PC-3 (cell line): ENCODE measurements at regions not wholly inside any gene's neighbourhood (a gene's known extent, or its start where the extent isn't known, plus 50 kb on each side); places are given as distances from the start of the nearest gene placed in this dataset.

ENCODE experiments used
- ATAC-seq: fragments of 200-7000 bp; cut with Tn5 transposase; 2 replicates; pipeline ENCODE4 v1.9.1; 2020; ENCODE audit warnings: mild to moderate bottlenecking, moderate library complexity
- BruUV-seq: library from RNA; stranded (reverse); fragments of 400-500 nt; replicated peaks from 2 replicates; lab custom pipeline; 2021; lab: Mats Ljungman, UMichigan
- CTCF ChIA-PET: fragments of 300-600 bp; sonication (Branson Sonifier 250); formaldehyde crosslinking; loops from one replicate; lab custom pipeline; 2022; ENCODE audit warnings: antibody characterized with exemption; lab: Charles Lee
- POLR2A ChIA-PET: fragments of 300-600 bp; sonication (Branson Sonifier 250); formaldehyde crosslinking; loops from one replicate; lab custom pipeline; 2022; ENCODE audit warnings: antibody characterized with exemption; ENCODE audit not compliant: unreplicated experiment; lab: Charles Lee
- DNase-seq: peaks from one replicate; pipeline ENCODE4 v3.0.0-alpha.2; 2015
- H2AFZ ChIP-seq: fragments of 300-600 bp; sonication (generic); 2 replicates; pipeline ENCODE4 v1.6.0; 2016; ENCODE audit warnings: antibody characterized with exemption, low read length
- H3F3A ChIP-seq: fragments of 300-600 bp; sonication (generic); one replicate; pipeline ENCODE4 v1.6.0; 2017; ENCODE audit warnings: antibody characterized with exemption, low read length, control low read depth, mild to moderate bottlenecking; ENCODE audit not compliant: unreplicated experiment
- H3K27ac ChIP-seq: fragments of 300-600 bp; sonication (generic); 2 replicates; pipeline ENCODE4 v1.5.1; 2016; ENCODE audit warnings: mild to moderate bottlenecking, low read length
- H3K27me3 ChIP-seq: fragments of 300-600 bp; sonication (generic); 2 replicates; pipeline ENCODE4 v1.6.1; 2016; ENCODE audit warnings: low read length, mixed read lengths
- H3K36me3 ChIP-seq: fragments of 300-600 bp; sonication (generic); 2 replicates; pipeline ENCODE4 v1.6.1; 2016; ENCODE audit warnings: low read depth, mixed run types, low read length, mixed read lengths
- H3K4me1 ChIP-seq: fragments of 300-600 bp; sonication (generic); 2 replicates; pipeline ENCODE4 v1.5.1; 2016; ENCODE audit warnings: low read length; ENCODE audit not compliant: insufficient read depth
- H3K4me2 ChIP-seq: fragments of 300-600 bp; sonication (generic); 2 replicates; pipeline ENCODE4 v1.6.0; 2016; ENCODE audit warnings: low read length
- H3K4me3 ChIP-seq: fragments of 300-600 bp; sonication (generic); 2 replicates; pipeline ENCODE4 v1.5.1; 2016; ENCODE audit warnings: mild to moderate bottlenecking, low read length, mixed read lengths
- H3K79me2 ChIP-seq: fragments of 300-600 bp; sonication (generic); 2 replicates; pipeline ENCODE4 v1.6.1; 2017; ENCODE audit warnings: low read length, mixed read lengths
- H3K9ac ChIP-seq: fragments of 300-600 bp; sonication (generic); 2 replicates; pipeline ENCODE4 v1.6.0; 2016; ENCODE audit warnings: mild to moderate bottlenecking, low read length
- H3K9me2 ChIP-seq: fragments of 300-600 bp; sonication (generic); replicated peaks from 2 replicates; pipeline ENCODE4 v1.6.1; 2016; ENCODE audit warnings: mixed run types, low read length, mixed read lengths
- H3K9me3 ChIP-seq: fragments of 300-600 bp; sonication (generic); 2 replicates; pipeline ENCODE4 v1.6.1; 2016; ENCODE audit warnings: low read length, mixed read lengths
- H4K20me1 ChIP-seq: fragments of 300-600 bp; sonication (generic); 2 replicates; pipeline ENCODE4 v1.6.1; 2016; ENCODE audit warnings: low read length, mixed read lengths
- EZH2 ChIP-seq: fragments of 300-600 bp; sonication (generic); IDR thresholded peaks from one replicate; pipeline ENCODE4 v1.6.1; 2017; ENCODE audit warnings: antibody characterized with exemption, mild to moderate bottlenecking, low read length; ENCODE audit not compliant: unreplicated experiment
- EZH2phosphoT487 ChIP-seq: fragments of 300-600 bp; sonication (generic); IDR thresholded peaks from 2 replicates; pipeline ENCODE4 v1.6.1; 2018; ENCODE audit warnings: mild to moderate bottlenecking, antibody characterized with exemption, low read length, borderline replicate concordance
- intact Hi-C: fragments of 100-400 bp; cut with micrococcal nuclease; formaldehyde crosslinking; loops from 2 replicates; pipeline ENCODE4 v1.9.0; 2023
- TF ChIP-seq, protein P1 (sequence below): fragments of 300-600 bp; sonication (generic); conservative IDR thresholded peaks from 2 replicates; pipeline ENCODE4 v1.5.1; 2017; ENCODE audit warnings: antibody characterized with exemption, low read depth, mild to moderate bottlenecking, low read length

DNA sequence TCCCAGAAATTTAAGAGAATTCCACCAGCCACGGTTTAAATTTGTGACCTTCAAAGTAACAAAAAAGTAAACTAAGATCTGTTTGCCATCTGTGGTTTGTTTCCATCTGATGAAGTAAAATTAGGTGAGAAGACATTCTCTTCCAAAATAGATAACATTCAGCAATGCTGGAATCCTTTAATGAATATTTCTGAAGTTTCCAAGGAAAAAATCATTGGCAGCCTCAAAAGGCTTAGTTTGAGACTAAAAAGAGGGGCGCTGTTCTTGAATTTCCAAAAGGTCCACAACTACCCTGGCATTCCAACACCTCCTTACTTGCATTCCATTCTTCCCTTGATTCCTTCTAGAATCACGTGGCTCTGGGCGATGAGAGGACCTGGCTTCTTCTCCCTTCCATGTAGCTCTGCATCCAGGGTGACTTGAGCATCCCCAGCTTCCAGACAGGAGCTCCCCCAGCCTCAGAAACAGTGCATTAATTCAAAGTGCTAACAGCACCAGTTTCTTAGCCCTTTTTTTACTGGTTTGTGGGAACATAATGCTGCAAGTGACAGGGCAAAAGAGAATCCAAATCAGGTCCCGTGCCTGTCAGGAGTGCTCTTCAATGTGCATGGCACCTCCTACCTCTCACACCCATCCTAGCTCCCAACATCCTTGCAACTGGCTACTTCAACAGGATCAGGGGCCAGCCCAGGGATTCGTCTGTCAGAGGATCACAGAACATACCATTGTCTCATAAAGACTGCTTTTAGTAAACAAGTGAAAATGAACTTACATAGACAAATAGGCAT, 191.5 kb upstream of the S1PR3 start:
- ATAC-seq (no peak), DNase-seq (no peak)
- H3K27ac ChIP-seq, result no peak overlapping the region
- H3K36me3 ChIP-seq, result no peaks in the 10 kb centered on the region
- no peaks in the 10 kb centered on the region for H3F3A ChIP-seq
- no peaks in the 10 kb centered on the region for H3K9me2 ChIP-seq
- no TSS peak for BruUV-seq
- H3K4me2 ChIP-seq, result no peak overlapping the region
- H3K9ac ChIP-seq, result no peak overlapping the region
- H3K79me2 ChIP-seq, result no peaks in the 10 kb centered on the region
- CTCF ChIA-PET, result no interaction called here
- TF ChIP-seq, protein P1, sequence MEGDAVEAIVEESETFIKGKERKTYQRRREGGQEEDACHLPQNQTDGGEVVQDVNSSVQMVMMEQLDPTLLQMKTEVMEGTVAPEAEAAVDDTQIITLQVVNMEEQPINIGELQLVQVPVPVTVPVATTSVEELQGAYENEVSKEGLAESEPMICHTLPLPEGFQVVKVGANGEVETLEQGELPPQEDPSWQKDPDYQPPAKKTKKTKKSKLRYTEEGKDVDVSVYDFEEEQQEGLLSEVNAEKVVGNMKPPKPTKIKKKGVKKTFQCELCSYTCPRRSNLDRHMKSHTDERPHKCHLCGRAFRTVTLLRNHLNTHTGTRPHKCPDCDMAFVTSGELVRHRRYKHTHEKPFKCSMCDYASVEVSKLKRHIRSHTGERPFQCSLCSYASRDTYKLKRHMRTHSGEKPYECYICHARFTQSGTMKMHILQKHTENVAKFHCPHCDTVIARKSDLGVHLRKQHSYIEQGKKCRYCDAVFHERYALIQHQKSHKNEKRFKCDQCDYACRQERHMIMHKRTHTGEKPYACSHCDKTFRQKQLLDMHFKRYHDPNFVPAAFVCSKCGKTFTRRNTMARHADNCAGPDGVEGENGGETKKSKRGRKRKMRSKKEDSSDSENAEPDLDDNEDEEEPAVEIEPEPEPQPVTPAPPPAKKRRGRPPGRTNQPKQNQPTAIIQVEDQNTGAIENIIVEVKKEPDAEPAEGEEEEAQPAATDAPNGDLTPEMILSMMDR, result no peak
- TF ChIP-seq EZH2 (no peak), EZH2phosphoT487 (no peak)
- POLR2A ChIA-PET, result no interaction called here
- no peaks in the 10 kb centered on the region for H3K27me3 ChIP-seq
- H3K4me3 ChIP-seq, result no peak overlapping the region
- no peaks in the 10 kb centered on the region for H4K20me1 ChIP-seq
- H2AFZ ChIP-seq, result no peak overlapping the region
- H3K9me3 ChIP-seq, result no peaks in the 10 kb centered on the region
- intact Hi-C loops, result no loop called here
- peaks cover 12% of the 10 kb centered on the region for H3K4me1 ChIP-seq

DNA sequence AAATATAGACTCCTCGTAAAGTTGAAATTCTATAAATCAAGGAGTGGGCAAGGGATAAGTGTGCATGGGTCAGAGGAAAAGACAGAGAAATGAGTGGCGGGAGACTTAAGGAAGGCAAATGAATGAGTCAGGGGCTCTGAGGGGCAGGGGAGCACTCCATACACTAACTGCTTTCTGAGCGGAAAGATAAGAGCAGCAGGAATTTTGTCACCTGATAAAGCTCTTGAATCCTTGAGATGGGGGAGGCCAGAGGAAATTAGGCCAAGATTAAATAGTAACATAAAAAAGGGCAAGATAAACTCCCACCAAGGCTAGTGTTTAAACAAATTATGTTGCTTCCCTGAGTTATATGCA, 191.0 kb upstream of the S1PR3 start:
- H2AFZ ChIP-seq, result no peak overlapping the region
- H4K20me1 ChIP-seq, result no peaks in the 10 kb centered on the region
- H3K4me1 ChIP-seq, result peaks cover 12% of the 10 kb centered on the region
- BruUV-seq, result no TSS peak
- ATAC-seq, result no peak
- H3K27ac ChIP-seq, result no peak overlapping the region
- ChIA-PET CTCF (no interaction called here), POLR2A (no interaction called here)
- H3K36me3 ChIP-seq, result no peaks in the 10 kb centered on the region
- no peaks in the 10 kb centered on the region for H3K79me2 ChIP-seq
- H3K4me2 ChIP-seq, result no peak overlapping the region
- no peak for DNase-seq
- TF ChIP-seq, protein P1, result no peak
- TF ChIP-seq EZH2phosphoT487 (no peak), EZH2 (no peak)
- intact Hi-C loops, result no loop called here
- H3K4me3 ChIP-seq, result no peak overlapping the region
- no peaks in the 10 kb centered on the region for H3K27me3 ChIP-seq
- no peak overlapping the region for H3K9ac ChIP-seq
- H3K9me3 ChIP-seq, result no peaks in the 10 kb centered on the region
- no peaks in the 10 kb centered on the region for H3K9me2 ChIP-seq
- no peaks in the 10 kb centered on the region for H3F3A ChIP-seq

DNA sequence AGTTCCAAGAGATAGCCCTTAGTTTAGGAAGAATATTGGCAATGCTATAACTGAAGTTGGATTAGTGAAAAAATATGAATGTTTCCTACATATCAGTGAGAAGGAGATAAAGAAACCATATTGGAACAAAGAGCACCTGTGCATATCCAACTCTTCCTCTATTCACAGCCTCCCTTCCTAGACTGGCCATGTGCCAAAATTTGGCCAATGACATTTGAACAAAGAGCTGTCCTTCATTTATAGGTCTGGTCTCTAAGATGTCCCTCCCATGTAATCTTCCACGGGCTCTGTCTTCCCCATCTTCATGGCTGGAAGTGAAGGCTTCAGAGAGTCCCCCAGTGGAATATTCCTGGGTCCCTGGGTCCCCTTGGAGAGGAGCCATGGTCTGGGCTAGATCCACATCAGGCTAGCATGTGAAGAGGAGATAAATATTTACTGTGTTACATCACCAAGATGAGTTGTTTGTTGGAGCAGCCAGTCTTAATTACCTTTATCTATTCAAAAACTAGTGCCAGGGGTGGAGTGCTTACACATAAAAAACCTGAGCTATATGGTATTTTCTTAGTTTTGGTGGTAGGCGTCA, 190.0 kb upstream of the S1PR3 start:
- H3K27me3 ChIP-seq, result no peaks in the 10 kb centered on the region
- ATAC-seq (no peak), DNase-seq (no peak)
- H3K79me2 ChIP-seq, result no peaks in the 10 kb centered on the region
- TF ChIP-seq EZH2, result no peak
- TF ChIP-seq EZH2phosphoT487, result no peak
- TF ChIP-seq, protein P1, result no peak
- no peaks in the 10 kb centered on the region for H3K9me3 ChIP-seq
- ChIA-PET CTCF (no interaction called here), POLR2A (no interaction called here)
- no peak overlapping the region for H3K9ac ChIP-seq
- no peaks in the 10 kb centered on the region for H4K20me1 ChIP-seq
- BruUV-seq, result no TSS peak
- intact Hi-C loops, result no loop called here
- H3K4me1 ChIP-seq, result peaks cover 12% of the 10 kb centered on the region
- H3K9me2 ChIP-seq, result no peaks in the 10 kb centered on the region
- H3K4me3 ChIP-seq, result no peak overlapping the region
- no peak overlapping the region for H3K27ac ChIP-seq
- no peaks in the 10 kb centered on the region for H3K36me3 ChIP-seq
- no peaks in the 10 kb centered on the region for H3F3A ChIP-seq
- H2AFZ ChIP-seq, result no peak overlapping the region
- H3K4me2 ChIP-seq, result no peak overlapping the region
